ENCODE measurements at regions not wholly inside any gene's neighbourhood (a gene's known extent, or its start where the extent isn't known, plus 50 kb on each side); places are given as distances from the start of the nearest gene placed in this dataset.

DNA sequence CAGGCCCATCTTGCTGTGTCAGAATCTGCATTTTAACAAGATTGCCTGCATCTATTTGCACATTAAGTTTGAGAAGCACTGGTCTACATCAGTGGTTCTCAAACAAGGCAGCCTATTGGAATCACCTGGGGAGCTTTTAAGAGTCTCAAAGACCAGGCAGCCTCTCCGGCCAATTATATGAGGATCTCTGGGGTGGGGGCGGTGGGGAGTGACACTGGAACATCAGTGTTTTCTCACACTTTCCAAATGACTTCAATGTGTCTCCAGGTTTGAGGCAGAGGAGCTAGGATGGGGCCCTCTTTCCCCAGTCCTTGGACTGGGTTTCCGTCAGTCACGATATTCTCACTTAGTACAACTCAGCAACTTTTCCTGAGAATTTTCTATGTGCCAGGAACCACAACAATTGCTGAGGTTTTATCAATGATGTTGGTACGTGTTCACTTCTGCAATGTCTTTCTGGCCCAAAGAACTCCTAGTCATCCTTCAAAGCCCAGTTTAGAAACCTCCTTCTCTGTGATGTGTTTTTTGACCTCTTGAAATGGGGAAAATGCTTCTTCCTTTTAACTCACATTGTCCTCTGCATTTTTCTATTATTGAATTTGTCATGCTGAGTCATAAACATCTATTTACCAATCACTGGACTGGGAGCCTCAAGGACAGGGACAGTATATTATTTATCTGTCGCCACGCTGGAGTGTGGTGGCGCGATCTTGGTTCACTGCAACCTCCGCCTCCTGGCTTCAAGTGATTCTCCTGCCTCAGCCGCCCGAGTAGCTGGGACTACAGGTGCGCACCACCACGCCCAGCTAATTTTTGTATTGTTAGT lies 130.9 kb downstream of the MYCN start:
- TF ChIP-seq, protein P1, sequence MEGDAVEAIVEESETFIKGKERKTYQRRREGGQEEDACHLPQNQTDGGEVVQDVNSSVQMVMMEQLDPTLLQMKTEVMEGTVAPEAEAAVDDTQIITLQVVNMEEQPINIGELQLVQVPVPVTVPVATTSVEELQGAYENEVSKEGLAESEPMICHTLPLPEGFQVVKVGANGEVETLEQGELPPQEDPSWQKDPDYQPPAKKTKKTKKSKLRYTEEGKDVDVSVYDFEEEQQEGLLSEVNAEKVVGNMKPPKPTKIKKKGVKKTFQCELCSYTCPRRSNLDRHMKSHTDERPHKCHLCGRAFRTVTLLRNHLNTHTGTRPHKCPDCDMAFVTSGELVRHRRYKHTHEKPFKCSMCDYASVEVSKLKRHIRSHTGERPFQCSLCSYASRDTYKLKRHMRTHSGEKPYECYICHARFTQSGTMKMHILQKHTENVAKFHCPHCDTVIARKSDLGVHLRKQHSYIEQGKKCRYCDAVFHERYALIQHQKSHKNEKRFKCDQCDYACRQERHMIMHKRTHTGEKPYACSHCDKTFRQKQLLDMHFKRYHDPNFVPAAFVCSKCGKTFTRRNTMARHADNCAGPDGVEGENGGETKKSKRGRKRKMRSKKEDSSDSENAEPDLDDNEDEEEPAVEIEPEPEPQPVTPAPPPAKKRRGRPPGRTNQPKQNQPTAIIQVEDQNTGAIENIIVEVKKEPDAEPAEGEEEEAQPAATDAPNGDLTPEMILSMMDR (IDR thresholded peaks at IDR 0.05), result no peak
- no peak for TF ChIP-seq EZH2 (IDR thresholded peaks at IDR 0.05; ENCODE audit: borderline replicate concordance, insufficient read depth, low read depth, low read length, poor library complexity, severe bottlenecking)

All from B cell (primary cell).